ENCODE measurements at regions not wholly inside any gene's neighbourhood (a gene's known extent, or its start where the extent isn't known, plus 50 kb on each side); places are given as distances from the start of the nearest gene placed in this dataset.

GRCh38 chr9:93828331-93829097, 126.6 kb downstream of the BARX1 start:
- H3K4me3 ChIP-seq (ENCODE audit: low read depth, low read length) = no peak overlapping the region
- no peak for TF ChIP-seq CTCF (IDR thresholded peaks at IDR 0.05; ENCODE audit: borderline replicate concordance, insufficient read depth, low read depth, low read length)

- TF ChIP-seq CTCF (IDR thresholded peaks at IDR 0.05; ENCODE audit: borderline replicate concordance, insufficient read depth, low read depth, low read length) = peak; percentile 78
- no peak overlapping the region for H3K4me3 ChIP-seq (ENCODE audit: low read depth, low read length)
Observed at GRCh38 chr9:93827545-93828330, 127.4 kb downstream of the BARX1 start.

- TF ChIP-seq CTCF (IDR thresholded peaks at IDR 0.05; ENCODE audit: borderline replicate concordance, insufficient read depth, low read depth, low read length) = no peak
- no peak overlapping the region for H3K4me3 ChIP-seq (ENCODE audit: low read depth, low read length)
Observed at GRCh38 chr9:93826905-93827544, 128.1 kb downstream of the BARX1 start.

GRCh38 chr9:93826209-93826608, 128.9 kb downstream of the BARX1 start:
- no peak overlapping the region for H3K4me3 ChIP-seq (ENCODE audit: low read depth, low read length)
- peak; percentile 87 for TF ChIP-seq CTCF (IDR thresholded peaks at IDR 0.05; ENCODE audit: borderline replicate concordance, insufficient read depth, low read depth, low read length)

- TF ChIP-seq CTCF (IDR thresholded peaks at IDR 0.05; ENCODE audit: borderline replicate concordance, insufficient read depth, low read depth, low read length) = no peak
- H3K4me3 ChIP-seq (ENCODE audit: low read depth, low read length) = no peak overlapping the region
Observed at GRCh38 chr9:93825348-93826115, 129.6 kb downstream of the BARX1 start.

GRCh38 chr9:93824386-93825294, 130.5 kb downstream of the BARX1 start:
- no peak overlapping the region for H3K4me3 ChIP-seq (ENCODE audit: low read depth, low read length)
- no peak for TF ChIP-seq CTCF (IDR thresholded peaks at IDR 0.05; ENCODE audit: borderline replicate concordance, insufficient read depth, low read depth, low read length)
